Esophagus muscularis mucosa (tissue), 3 donors: ENCODE measurements at regions not wholly inside any gene's neighbourhood (a gene's known extent, or its start where the extent isn't known, plus 50 kb on each side); places are given as distances from the start of the nearest gene placed in this dataset.

ENCODE experiments used
- POLR2A ChIP-seq: fragments of 450-650 bp; IDR thresholded peaks from one replicate; pipeline ENCODE4 v1.6.1; 2017; ENCODE audit warnings: antibody characterized with exemption, moderate library complexity, mild to moderate bottlenecking, low read depth
- POLR2AphosphoS5 ChIP-seq, 2 donors: sonication (generic); formaldehyde crosslinking; IDR thresholded peaks; one replicate each; pipeline ENCODE4 v1.6.1; 2017; ENCODE audit warnings: antibody characterized with exemption in 2 of 2
- TF ChIP-seq, protein P1 (sequence below), 3 experiments: fragments of 200-600 bp in 2 of 3; fragments of 450-650 bp in 1 of 3; sonication (generic) in 2 of 3; IDR thresholded peaks; one replicate each; pipeline ENCODE4 v1.5.1; 2017 to 2019; ENCODE audit warnings: antibody characterized with exemption in 3 of 3, mild to moderate bottlenecking in 2 of 3, moderate library complexity in 1 of 3

- TF ChIP-seq, protein P1, sequence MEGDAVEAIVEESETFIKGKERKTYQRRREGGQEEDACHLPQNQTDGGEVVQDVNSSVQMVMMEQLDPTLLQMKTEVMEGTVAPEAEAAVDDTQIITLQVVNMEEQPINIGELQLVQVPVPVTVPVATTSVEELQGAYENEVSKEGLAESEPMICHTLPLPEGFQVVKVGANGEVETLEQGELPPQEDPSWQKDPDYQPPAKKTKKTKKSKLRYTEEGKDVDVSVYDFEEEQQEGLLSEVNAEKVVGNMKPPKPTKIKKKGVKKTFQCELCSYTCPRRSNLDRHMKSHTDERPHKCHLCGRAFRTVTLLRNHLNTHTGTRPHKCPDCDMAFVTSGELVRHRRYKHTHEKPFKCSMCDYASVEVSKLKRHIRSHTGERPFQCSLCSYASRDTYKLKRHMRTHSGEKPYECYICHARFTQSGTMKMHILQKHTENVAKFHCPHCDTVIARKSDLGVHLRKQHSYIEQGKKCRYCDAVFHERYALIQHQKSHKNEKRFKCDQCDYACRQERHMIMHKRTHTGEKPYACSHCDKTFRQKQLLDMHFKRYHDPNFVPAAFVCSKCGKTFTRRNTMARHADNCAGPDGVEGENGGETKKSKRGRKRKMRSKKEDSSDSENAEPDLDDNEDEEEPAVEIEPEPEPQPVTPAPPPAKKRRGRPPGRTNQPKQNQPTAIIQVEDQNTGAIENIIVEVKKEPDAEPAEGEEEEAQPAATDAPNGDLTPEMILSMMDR (IDR thresholded peaks at IDR 0.05), result no peak
- no peak for TF ChIP-seq POLR2A
- TF ChIP-seq POLR2AphosphoS5 (IDR thresholded peaks at IDR 0.05), result no peak
These were observed 440.7 kb downstream of the DMAC1 start for GRCh38 chr9:7358876-7359275.
